GM12878 (cell line): ENCODE measurements at regions not wholly inside any gene's neighbourhood (a gene's known extent, or its start where the extent isn't known, plus 50 kb on each side); places are given as distances from the start of the nearest gene placed in this dataset.

Source experiments
- ATAC-seq: fragments of 200-7000 bp; cut with Tn5 transposase; 3 replicates; pipeline ENCODE4 v1.9.1; 2020; ENCODE audit warnings: mild to moderate bottlenecking, moderate library complexity
- BruUV-seq: library from RNA; stranded (reverse); fragments of 400-500 nt; replicated peaks from 2 replicates; lab custom pipeline; 2021; lab: Mats Ljungman, UMichigan
- CTCF ChIA-PET: fragments of 300-600 bp; sonication (Branson Sonifier 250); formaldehyde crosslinking; extraction: SDS; loops from one replicate; lab custom pipeline; 2021; ENCODE audit warnings: inconsistent platforms; lab: Yijun Ruan, JAX
- POLR2A ChIA-PET: fragments of 350-600 bp; formaldehyde crosslinking; extraction: SDS; loops from one replicate; lab custom pipeline; 2021; ENCODE audit warnings: inconsistent platforms; lab: Charles Lee
- RAD21 ChIA-PET: fragments of 300-600 bp; sonication (Branson Sonifier 250); formaldehyde crosslinking; loops from one replicate; lab custom pipeline; 2023; ENCODE audit warnings: antibody characterized with exemption; ENCODE audit not compliant: unreplicated experiment; lab: Charles Lee
- SMC1A ChIA-PET: fragments of 300-600 bp; sonication (Branson Sonifier 250); formaldehyde crosslinking; loops from one replicate; lab custom pipeline; 2023; ENCODE audit not compliant: unreplicated experiment, uncharacterized antibody; lab: Charles Lee
- DNase-seq: peaks from one replicate; pipeline ENCODE4 v3.0.0-alpha.2; 2011; ENCODE audit warnings: low read depth, low spot score
- FAIRE-seq: peaks from 3 replicates; lab custom pipeline; 2011; peaks lifted over from hg19 to GRCh38; lab: Jason Lieb, UNC
- H2AFZ ChIP-seq: 2 replicates; pipeline ENCODE4 v1.6.0; 2011; ENCODE audit warnings: low read depth, low read length, control low read depth; ENCODE audit not compliant: control insufficient read depth
- H3K27ac ChIP-seq: 2 replicates; pipeline ENCODE4 v1.5.1; 2011; ENCODE audit warnings: control low read depth; ENCODE audit not compliant: control insufficient read depth, insufficient read depth
- H3K27me3 ChIP-seq, 2 experiments: replicated peaks in 1 of 2; 2 replicates each; pipeline versions ENCODE4 v1.6.0 to v1.6.1; 2011; ENCODE audit warnings: low read length in 1 of 2; ENCODE audit not compliant: control insufficient read depth in 2 of 2, insufficient read depth in 2 of 2
- H3K36me3 ChIP-seq, 2 experiments: 2 replicates each; pipeline ENCODE4 v1.5.1; 2011; ENCODE audit warnings: low read length in 1 of 2; ENCODE audit not compliant: control insufficient read depth in 2 of 2, insufficient read depth in 2 of 2
- H3K4me1 ChIP-seq: 2 replicates; pipeline ENCODE4 v1.6.1; 2011; ENCODE audit warnings: mild to moderate bottlenecking, low read length, moderate library complexity, mixed read lengths; ENCODE audit not compliant: control insufficient read depth, insufficient read depth
- H3K4me2 ChIP-seq: 2 replicates; pipeline ENCODE4 v1.6.0; 2011; ENCODE audit warnings: control low read depth; ENCODE audit not compliant: control insufficient read depth, insufficient read depth
- H3K4me3 ChIP-seq: fragments of 200-600 bp; sonication (generic); 2 replicates; pipeline ENCODE4 v1.5.1; 2016
- H3K79me2 ChIP-seq: 2 replicates; pipeline ENCODE4 v1.6.0; 2011; ENCODE audit warnings: low read length; ENCODE audit not compliant: control insufficient read depth, insufficient read depth
- H3K9ac ChIP-seq: 2 replicates; pipeline ENCODE4 v1.8.0; 2011; ENCODE audit warnings: low read length, control low read depth, mixed read lengths; ENCODE audit not compliant: control insufficient read depth, insufficient read depth
- H3K9me3 ChIP-seq: replicated peaks from 3 replicates; pipeline ENCODE4 v1.5.1; 2011; ENCODE audit warnings: mild to moderate bottlenecking, low read length; ENCODE audit not compliant: control insufficient read depth, insufficient read depth
- H4K20me1 ChIP-seq: 2 replicates; pipeline ENCODE4 v1.6.0; 2011; ENCODE audit not compliant: control insufficient read depth, insufficient read depth
- ASH2L ChIP-seq: fragments of 300-600, 200-600 bp; sonication (generic); IDR thresholded peaks from 2 replicates; pipeline ENCODE4 v1.6.1; 2017; ENCODE audit warnings: low read depth, mild to moderate bottlenecking, borderline replicate concordance
- BRCA1 ChIP-seq: IDR thresholded peaks from 2 replicates; pipeline ENCODE4 v1.6.1; 2011; ENCODE audit warnings: low read depth, low read length, improper control_type of control experiment
- HDGF ChIP-seq: fragments of 450-650 bp; IDR thresholded peaks from 2 replicates; pipeline ENCODE4 v1.6.1; 2016; ENCODE audit warnings: antibody characterized with exemption
- MXI1 ChIP-seq: fragments of 150-350 bp; IDR thresholded peaks from 2 replicates; pipeline ENCODE4 v1.6.1; 2011; ENCODE audit warnings: low read depth, mild to moderate bottlenecking, inconsistent platforms, low read length, improper control_type of control experiment
- NBN ChIP-seq: fragments of 450-650 bp; IDR thresholded peaks from 2 replicates; pipeline ENCODE4 v1.6.1; 2016
- NFIC ChIP-seq: IDR thresholded peaks from 2 replicates; pipeline ENCODE4 v1.6.1; 2012; ENCODE audit warnings: low read depth, mild to moderate bottlenecking, inconsistent platforms, low read length, moderate library complexity
- NRF1 ChIP-seq: conservative IDR thresholded peaks from 2 replicates; pipeline ENCODE4 v1.6.1; 2011; ENCODE audit warnings: mild to moderate bottlenecking, low read depth, low read length, improper control_type of control experiment
- RELA ChIP-seq: fragments of 450-650 bp; IDR thresholded peaks from 2 replicates; pipeline ENCODE4 v1.8.0; 2014; ENCODE audit warnings: borderline replicate concordance; ENCODE audit not compliant: partially characterized antibody
- RELB ChIP-seq: fragments of 450-650 bp; IDR thresholded peaks from 2 replicates; pipeline ENCODE4 v1.6.1; 2017; ENCODE audit warnings: low read depth, mild to moderate bottlenecking, moderate library complexity
- TAF1 ChIP-seq: IDR thresholded peaks from 2 replicates; pipeline ENCODE4 v1.6.1; 2011; ENCODE audit warnings: mild to moderate bottlenecking, low read depth, low read length, borderline replicate concordance
- TBL1XR1 ChIP-seq: IDR thresholded peaks from 2 replicates; pipeline ENCODE4 v1.6.1; 2012; ENCODE audit warnings: low read depth, low read length, improper control_type of control experiment
- USF2 ChIP-seq: IDR thresholded peaks from 2 replicates; pipeline ENCODE4 v1.6.1; 2011; ENCODE audit warnings: low read depth, low read length, improper control_type of control experiment, borderline replicate concordance
- ZNF274 ChIP-seq: IDR thresholded peaks from one replicate; pipeline ENCODE4 v1.8.0; 2011; ENCODE audit not compliant: insufficient read length, insufficient read depth
- ZZZ3 ChIP-seq: IDR thresholded peaks from 2 replicates; pipeline ENCODE4 v1.6.1; 2011; ENCODE audit warnings: low read depth; ENCODE audit not compliant: control insufficient read depth, insufficient read length
- WGBS: methylation state at CpG from one replicate; pipeline ENCODE4 v1.1.6; 2016; ENCODE audit warnings: low lambda C conversion rate; ENCODE audit not compliant: insufficient replicate concordance, insufficient coverage; ENCODE audit errors: missing lambda C conversion rate; 5-methylcytosine and 5-hydroxymethylcytosine counted together
- in situ Hi-C: fragments of 300-500 bp; cut with MboI; formaldehyde crosslinking; loops from 9 replicates; pipeline ENCODE4 v1.14.3; 2018; ENCODE audit warnings: mixed read lengths
- intact Hi-C: fragments of 100-400 bp; cut with micrococcal nuclease; formaldehyde crosslinking; loops from one replicate; pipeline ENCODE4 v1.14.2; 2022; ENCODE audit not compliant: unreplicated experiment
- TF ChIP-seq, protein P1 (sequence below): IDR thresholded peaks from 2 replicates; pipeline ENCODE4 v1.6.1; 2011; ENCODE audit warnings: borderline replicate concordance, low read depth, mild to moderate bottlenecking, moderate library complexity, low read length; ENCODE audit not compliant: insufficient read depth, poor library complexity, severe bottlenecking
- TF ChIP-seq, protein P2 (sequence below): fragments of 450-650 bp; formaldehyde crosslinking; IDR thresholded peaks from 2 replicates; pipeline ENCODE4 v1.4.0; 2020; ENCODE audit warnings: mild to moderate bottlenecking, moderate library complexity

- ChIA-PET POLR2A (no interaction called here), SMC1A (interaction anchor here (0.7 to 1.2 kb wide), 2 partner anchors 13 to 15 kb away, joined by 3 read pairs; no protein-coding TSS in a partner anchor), CTCF (interaction anchor here (1.3 kb wide), 1 partner anchor 16 kb away, joined by 4 read pairs; no protein-coding TSS in a partner anchor), RAD21 (no interaction called here)
- H3K9me3 ChIP-seq, result no peaks in the 10 kb centered on the region
- in situ Hi-C loops, result no loop called here
- H3K27me3 ChIP-seq, result no peaks in the 10 kb centered on the region
- H3K27ac ChIP-seq, result no peak overlapping the region
- ATAC-seq (no peak), FAIRE-seq (no peak), DNase-seq (no peak)
- H2AFZ ChIP-seq, result no peak overlapping the region
- TF ChIP-seq NFIC, result no peak
- TF ChIP-seq RELB, result no peak
- no peak for TF ChIP-seq USF2
- TF ChIP-seq, protein P1, sequence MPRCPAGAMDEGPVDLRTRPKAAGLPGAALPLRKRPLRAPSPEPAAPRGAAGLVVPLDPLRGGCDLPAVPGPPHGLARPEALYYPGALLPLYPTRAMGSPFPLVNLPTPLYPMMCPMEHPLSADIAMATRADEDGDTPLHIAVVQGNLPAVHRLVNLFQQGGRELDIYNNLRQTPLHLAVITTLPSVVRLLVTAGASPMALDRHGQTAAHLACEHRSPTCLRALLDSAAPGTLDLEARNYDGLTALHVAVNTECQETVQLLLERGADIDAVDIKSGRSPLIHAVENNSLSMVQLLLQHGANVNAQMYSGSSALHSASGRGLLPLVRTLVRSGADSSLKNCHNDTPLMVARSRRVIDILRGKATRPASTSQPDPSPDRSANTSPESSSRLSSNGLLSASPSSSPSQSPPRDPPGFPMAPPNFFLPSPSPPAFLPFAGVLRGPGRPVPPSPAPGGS, result no peak
- no peak for TF ChIP-seq MXI1
- no peak for TF ChIP-seq RELA
- no peak for TF ChIP-seq NBN
- TF ChIP-seq, protein P2, sequence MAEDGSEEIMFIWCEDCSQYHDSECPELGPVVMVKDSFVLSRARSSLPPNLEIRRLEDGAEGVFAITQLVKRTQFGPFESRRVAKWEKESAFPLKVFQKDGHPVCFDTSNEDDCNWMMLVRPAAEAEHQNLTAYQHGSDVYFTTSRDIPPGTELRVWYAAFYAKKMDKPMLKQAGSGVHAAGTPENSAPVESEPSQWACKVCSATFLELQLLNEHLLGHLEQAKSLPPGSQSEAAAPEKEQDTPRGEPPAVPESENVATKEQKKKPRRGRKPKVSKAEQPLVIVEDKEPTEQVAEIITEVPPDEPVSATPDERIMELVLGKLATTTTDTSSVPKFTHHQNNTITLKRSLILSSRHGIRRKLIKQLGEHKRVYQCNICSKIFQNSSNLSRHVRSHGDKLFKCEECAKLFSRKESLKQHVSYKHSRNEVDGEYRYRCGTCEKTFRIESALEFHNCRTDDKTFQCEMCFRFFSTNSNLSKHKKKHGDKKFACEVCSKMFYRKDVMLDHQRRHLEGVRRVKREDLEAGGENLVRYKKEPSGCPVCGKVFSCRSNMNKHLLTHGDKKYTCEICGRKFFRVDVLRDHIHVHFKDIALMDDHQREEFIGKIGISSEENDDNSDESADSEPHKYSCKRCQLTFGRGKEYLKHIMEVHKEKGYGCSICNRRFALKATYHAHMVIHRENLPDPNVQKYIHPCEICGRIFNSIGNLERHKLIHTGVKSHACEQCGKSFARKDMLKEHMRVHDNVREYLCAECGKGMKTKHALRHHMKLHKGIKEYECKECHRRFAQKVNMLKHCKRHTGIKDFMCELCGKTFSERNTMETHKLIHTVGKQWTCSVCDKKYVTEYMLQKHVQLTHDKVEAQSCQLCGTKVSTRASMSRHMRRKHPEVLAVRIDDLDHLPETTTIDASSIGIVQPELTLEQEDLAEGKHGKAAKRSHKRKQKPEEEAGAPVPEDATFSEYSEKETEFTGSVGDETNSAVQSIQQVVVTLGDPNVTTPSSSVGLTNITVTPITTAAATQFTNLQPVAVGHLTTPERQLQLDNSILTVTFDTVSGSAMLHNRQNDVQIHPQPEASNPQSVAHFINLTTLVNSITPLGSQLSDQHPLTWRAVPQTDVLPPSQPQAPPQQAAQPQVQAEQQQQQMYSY (CRISPR knock-in tag), result no peak
- TF ChIP-seq HDGF, result no peak
- no peak for TF ChIP-seq TBL1XR1
- no peak for TF ChIP-seq ASH2L
- no peak for TF ChIP-seq ZNF274
- TF ChIP-seq BRCA1, result no peak
- TF ChIP-seq NRF1, result no peak
- TF ChIP-seq ZZZ3, result no peak
- no peak for TF ChIP-seq TAF1
- H3K79me2 ChIP-seq, result no peaks in the 10 kb centered on the region
- H3K36me3 ChIP-seq, result no peaks in the 10 kb centered on the region
- H3K4me2 ChIP-seq, result no peak overlapping the region
- BruUV-seq, result no TSS peak
- intact Hi-C loops, result no loop called here
- no peaks in the 10 kb centered on the region for H4K20me1 ChIP-seq
- WGBS, result 54% methylated on average over 3 of the region's 3 CpGs
- H3K4me1 ChIP-seq, result no peaks in the 10 kb centered on the region
- no peak overlapping the region for H3K4me3 ChIP-seq
- H3K9ac ChIP-seq, result no peak overlapping the region
These were observed 58.3 kb upstream of the TRIB2 start for GRCh38 chr2:12658310-12658945.
